ENCODE measurements at regions not wholly inside any gene's neighbourhood (a gene's known extent, or its start where the extent isn't known, plus 50 kb on each side); places are given as distances from the start of the nearest gene placed in this dataset.

DNA sequence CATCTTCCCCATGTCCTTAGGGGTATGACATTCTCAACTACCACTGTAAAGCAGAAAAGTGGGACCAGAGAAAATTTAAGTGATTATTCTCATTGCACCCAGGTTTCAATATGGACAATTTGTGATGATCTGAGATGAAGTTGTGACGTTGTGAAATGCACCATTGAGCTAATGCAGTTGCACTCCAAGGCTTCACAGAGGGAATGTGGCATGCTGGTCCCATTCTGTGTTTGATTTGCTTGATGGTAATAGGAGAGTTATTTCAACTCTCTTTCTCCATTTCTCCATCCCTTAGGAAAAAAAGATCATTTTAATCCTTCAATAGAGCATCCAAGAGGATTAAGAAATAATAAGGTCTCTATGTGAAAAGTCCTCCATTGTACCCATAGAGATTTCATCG is 136.6 kb downstream of the SLC30A10 start:
- CTCF ChIA-PET (ENCODE audit: low intra/inter-chr PET ratio, low total read pairs) = no interaction called here

More for the DNA sequence above, 136.6 kb downstream of the SLC30A10 start:
- TF ChIP-seq, protein P1, sequence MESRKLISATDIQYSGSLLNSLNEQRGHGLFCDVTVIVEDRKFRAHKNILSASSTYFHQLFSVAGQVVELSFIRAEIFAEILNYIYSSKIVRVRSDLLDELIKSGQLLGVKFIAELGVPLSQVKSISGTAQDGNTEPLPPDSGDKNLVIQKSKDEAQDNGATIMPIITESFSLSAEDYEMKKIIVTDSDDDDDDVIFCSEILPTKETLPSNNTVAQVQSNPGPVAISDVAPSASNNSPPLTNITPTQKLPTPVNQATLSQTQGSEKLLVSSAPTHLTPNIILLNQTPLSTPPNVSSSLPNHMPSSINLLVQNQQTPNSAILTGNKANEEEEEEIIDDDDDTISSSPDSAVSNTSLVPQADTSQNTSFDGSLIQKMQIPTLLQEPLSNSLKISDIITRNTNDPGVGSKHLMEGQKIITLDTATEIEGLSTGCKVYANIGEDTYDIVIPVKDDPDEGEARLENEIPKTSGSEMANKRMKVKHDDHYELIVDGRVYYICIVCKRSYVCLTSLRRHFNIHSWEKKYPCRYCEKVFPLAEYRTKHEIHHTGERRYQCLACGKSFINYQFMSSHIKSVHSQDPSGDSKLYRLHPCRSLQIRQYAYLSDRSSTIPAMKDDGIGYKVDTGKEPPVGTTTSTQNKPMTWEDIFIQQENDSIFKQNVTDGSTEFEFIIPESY (CRISPR knock-in tag; IDR thresholded peaks at IDR 0.05) = no peak
- TF ChIP-seq ZNF672 (CRISPR knock-in tag; IDR thresholded peaks at IDR 0.05) (no peak), ZNF3 (CRISPR knock-in tag; IDR thresholded peaks at IDR 0.05) (no peak), ZNF878 (CRISPR knock-in tag; IDR thresholded peaks at IDR 0.05) (no peak), ZNF292 (CRISPR knock-in tag; IDR thresholded peaks at IDR 0.05; ENCODE audit: borderline replicate concordance, low read depth) (no peak)
- TF ChIP-seq, protein P2, sequence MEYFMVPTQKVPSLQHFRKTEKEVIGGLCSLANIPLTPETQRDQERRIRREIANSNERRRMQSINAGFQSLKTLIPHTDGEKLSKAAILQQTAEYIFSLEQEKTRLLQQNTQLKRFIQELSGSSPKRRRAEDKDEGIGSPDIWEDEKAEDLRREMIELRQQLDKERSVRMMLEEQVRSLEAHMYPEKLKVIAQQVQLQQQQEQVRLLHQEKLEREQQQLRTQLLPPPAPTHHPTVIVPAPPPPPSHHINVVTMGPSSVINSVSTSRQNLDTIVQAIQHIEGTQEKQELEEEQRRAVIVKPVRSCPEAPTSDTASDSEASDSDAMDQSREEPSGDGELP (IDR thresholded peaks at IDR 0.05; ENCODE audit: borderline replicate concordance, low read depth) = no peak
- TF ChIP-seq, protein P3, sequence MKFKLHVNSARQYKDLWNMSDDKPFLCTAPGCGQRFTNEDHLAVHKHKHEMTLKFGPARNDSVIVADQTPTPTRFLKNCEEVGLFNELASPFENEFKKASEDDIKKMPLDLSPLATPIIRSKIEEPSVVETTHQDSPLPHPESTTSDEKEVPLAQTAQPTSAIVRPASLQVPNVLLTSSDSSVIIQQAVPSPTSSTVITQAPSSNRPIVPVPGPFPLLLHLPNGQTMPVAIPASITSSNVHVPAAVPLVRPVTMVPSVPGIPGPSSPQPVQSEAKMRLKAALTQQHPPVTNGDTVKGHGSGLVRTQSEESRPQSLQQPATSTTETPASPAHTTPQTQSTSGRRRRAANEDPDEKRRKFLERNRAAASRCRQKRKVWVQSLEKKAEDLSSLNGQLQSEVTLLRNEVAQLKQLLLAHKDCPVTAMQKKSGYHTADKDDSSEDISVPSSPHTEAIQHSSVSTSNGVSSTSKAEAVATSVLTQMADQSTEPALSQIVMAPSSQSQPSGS (CRISPR knock-in tag; IDR thresholded peaks at IDR 0.05) = no peak
- POLR2A ChIA-PET = no interaction called here
- Histone ChIP-seq H3K79me2 (ENCODE audit: insufficient read depth, low read length) (no peaks in the 10 kb centered on the region), H2AFZ (ENCODE audit: low read length) (no peak overlapping the region), H3K27ac (ENCODE audit: extremely low read length, insufficient read depth, low read length) (no peak overlapping the region), H4K20me1 (ENCODE audit: insufficient read depth, low read length) (no peaks in the 10 kb centered on the region), H3K27me3 (ENCODE audit: control insufficient read depth in 1 of 2, insufficient read depth in 2 of 2, low read length in 2 of 2) (no peaks in the 10 kb centered on the region), H3K4me1 (ENCODE audit: insufficient read depth, low read length) (no peaks in the 10 kb centered on the region), H3K4me3 (replicated peaks in 1 of 3; ENCODE audit: insufficient read depth in 1 of 3, low read depth in 2 of 3, low read length in 3 of 3) (no peak overlapping the region), H3K4me2 (ENCODE audit: low read depth, low read length) (no peak overlapping the region), H3K9ac (ENCODE audit: insufficient read depth, low read depth, low read length) (no peak overlapping the region), H3K9me3 (ENCODE audit: low read length) (no peaks in the 10 kb centered on the region), H3K36me3 (replicated peaks in 1 of 2; ENCODE audit: control insufficient read depth in 1 of 2, insufficient read depth in 2 of 2, low read length in 2 of 2) (no peaks in the 10 kb centered on the region)
- in situ Hi-C loops (cut with HindIII; ENCODE audit: extremely low pct_ligation_motif_present, low pct_unique_long_range_greater_than_20kb) (no loop called here), intact Hi-C loops (cut with micrococcal nuclease; ENCODE audit: unreplicated experiment) (no loop called here)
- no peak for ATAC-seq
- BruUV-seq (replicated peaks) = no TSS peak
- 0% methylated on average over 2 of the region's 2 CpGs for WGBS (ENCODE audit: low lambda C conversion rate)
- DNase-seq (ENCODE audit: low spot score) = no peak
- no peak for FAIRE-seq

Data from HepG2 (cell line).